Sigmoid colon (tissue), 3 donors: ENCODE measurements at regions not wholly inside any gene's neighbourhood (a gene's known extent, or its start where the extent isn't known, plus 50 kb on each side); places are given as distances from the start of the nearest gene placed in this dataset.

ENCODE experiments used
- CTCF ChIP-seq, 4 experiments: fragments of 450-650 bp in 3 of 4; fragments of 200-600 bp in 1 of 4; IDR thresholded peaks; one replicate each; pipeline ENCODE4 v1.5.1; 2016 to 2019; ENCODE audit warnings: antibody characterized with exemption in 4 of 4, mild to moderate bottlenecking in 3 of 4, moderate library complexity in 2 of 4
- POLR2A ChIP-seq, 2 donors: fragments of 450-650 bp; IDR thresholded peaks; one replicate each; pipeline ENCODE4 v1.6.1; 2016; ENCODE audit warnings: antibody characterized with exemption in 2 of 2, mild to moderate bottlenecking in 2 of 2, moderate library complexity in 2 of 2

DNA sequence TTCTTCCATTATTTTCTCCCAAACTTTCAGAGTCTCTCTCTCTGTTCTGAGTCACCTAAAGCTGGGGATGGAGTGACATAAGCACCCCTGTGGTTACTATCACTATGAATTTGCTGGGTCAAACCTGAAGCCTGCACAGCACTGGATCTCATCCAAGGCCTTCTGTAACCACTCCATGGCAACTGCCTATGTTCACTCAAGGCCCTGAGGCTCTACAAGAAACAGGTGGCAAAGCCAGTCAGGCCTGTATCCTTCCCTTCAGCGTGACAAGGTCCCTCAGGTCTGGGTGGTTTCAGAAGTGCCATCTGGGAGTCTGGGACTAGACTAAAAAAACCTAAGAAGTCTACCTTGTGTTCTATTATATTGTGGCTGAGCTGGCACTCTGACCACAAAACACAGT, 1278.8 kb upstream of the EYS start:
- TF ChIP-seq CTCF (IDR thresholded peaks at IDR 0.05) (no peak), POLR2A (IDR thresholded peaks at IDR 0.05) (no peak)
